ENCODE measurements at regions not wholly inside any gene's neighbourhood (a gene's known extent, or its start where the extent isn't known, plus 50 kb on each side); places are given as distances from the start of the nearest gene placed in this dataset.

DNA sequence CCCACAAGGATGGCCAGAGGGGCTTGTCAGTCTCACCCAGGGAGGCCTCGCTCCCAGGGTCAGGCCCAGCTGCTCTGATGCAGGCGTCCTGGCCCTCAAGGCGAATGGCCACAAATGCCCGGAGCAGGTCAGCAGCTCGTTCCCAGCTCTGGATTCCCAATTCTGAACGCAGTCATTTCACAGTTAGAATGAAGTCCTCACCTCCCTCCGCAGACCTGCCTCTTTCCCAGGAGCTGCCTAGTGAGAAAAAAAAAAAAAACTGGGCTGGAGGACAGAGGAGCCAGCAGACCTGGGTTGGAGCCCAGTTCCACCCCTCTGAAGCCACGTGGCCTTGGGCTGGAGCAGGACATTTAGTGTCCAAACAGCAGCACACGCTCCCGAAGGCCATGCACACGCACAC is 62.2 kb upstream of the DIO3 start:
- Histone ChIP-seq H3K9ac (ENCODE audit: low read length) (no peak overlapping the region), H3K27me3 (ENCODE audit: insufficient read depth, low read length) (no peaks in the 10 kb centered on the region), H3K9me2 (ENCODE audit: insufficient read depth) (no peaks in the 10 kb centered on the region), H3K36me3 (ENCODE audit: control insufficient read depth in 1 of 2, insufficient read depth in 2 of 2, low read length in 2 of 2) (no peaks in the 10 kb centered on the region), H3K4me1 (ENCODE audit: control insufficient read depth in 1 of 2, insufficient read depth in 2 of 2, low read length in 2 of 2) (no peaks in the 10 kb centered on the region), H4K20me1 (ENCODE audit: insufficient read depth) (no peaks in the 10 kb centered on the region), H3K4me2 (ENCODE audit: low read length) (no peak overlapping the region), H3K4me3 (replicated peaks in 1 of 2; ENCODE audit: low read depth in 1 of 2, low read length in 2 of 2) (no peak overlapping the region), H3K27ac (ENCODE audit: low read depth, low read length) (no peak overlapping the region), H2AFZ (ENCODE audit: low read depth, low read length, poor library complexity, severe bottlenecking) (no peak overlapping the region), H3K79me2 (ENCODE audit: insufficient read depth, low read length) (no peaks in the 10 kb centered on the region), H3K9me3 (ENCODE audit: control insufficient read depth in 1 of 2, insufficient read depth in 1 of 2, low read depth in 1 of 2, low read length in 2 of 2) (no peaks in the 10 kb centered on the region)
- DNase-seq (ENCODE audit: low read depth, low spot score), result no peak
- no TSS peak for BruUV-seq (replicated peaks)
- ATAC-seq, result no peak
- ChIA-PET CTCF (no interaction called here), RAD21 (ENCODE audit: low non-redundant PET in 1 of 2, low total read pairs in 2 of 2, uncharacterized antibody in 2 of 2, unreplicated experiment in 2 of 2) (no interaction called here), POLR2A (no interaction called here)
- TF ChIP-seq, protein P1, sequence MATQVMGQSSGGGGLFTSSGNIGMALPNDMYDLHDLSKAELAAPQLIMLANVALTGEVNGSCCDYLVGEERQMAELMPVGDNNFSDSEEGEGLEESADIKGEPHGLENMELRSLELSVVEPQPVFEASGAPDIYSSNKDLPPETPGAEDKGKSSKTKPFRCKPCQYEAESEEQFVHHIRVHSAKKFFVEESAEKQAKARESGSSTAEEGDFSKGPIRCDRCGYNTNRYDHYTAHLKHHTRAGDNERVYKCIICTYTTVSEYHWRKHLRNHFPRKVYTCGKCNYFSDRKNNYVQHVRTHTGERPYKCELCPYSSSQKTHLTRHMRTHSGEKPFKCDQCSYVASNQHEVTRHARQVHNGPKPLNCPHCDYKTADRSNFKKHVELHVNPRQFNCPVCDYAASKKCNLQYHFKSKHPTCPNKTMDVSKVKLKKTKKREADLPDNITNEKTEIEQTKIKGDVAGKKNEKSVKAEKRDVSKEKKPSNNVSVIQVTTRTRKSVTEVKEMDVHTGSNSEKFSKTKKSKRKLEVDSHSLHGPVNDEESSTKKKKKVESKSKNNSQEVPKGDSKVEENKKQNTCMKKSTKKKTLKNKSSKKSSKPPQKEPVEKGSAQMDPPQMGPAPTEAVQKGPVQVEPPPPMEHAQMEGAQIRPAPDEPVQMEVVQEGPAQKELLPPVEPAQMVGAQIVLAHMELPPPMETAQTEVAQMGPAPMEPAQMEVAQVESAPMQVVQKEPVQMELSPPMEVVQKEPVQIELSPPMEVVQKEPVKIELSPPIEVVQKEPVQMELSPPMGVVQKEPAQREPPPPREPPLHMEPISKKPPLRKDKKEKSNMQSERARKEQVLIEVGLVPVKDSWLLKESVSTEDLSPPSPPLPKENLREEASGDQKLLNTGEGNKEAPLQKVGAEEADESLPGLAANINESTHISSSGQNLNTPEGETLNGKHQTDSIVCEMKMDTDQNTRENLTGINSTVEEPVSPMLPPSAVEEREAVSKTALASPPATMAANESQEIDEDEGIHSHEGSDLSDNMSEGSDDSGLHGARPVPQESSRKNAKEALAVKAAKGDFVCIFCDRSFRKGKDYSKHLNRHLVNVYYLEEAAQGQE (IDR thresholded peaks at IDR 0.05; ENCODE audit: low read depth), result no peak
- TF ChIP-seq ELF1 (IDR thresholded peaks at IDR 0.05; ENCODE audit: borderline replicate concordance, low read depth) (no peak), FOSL1 (IDR thresholded peaks at IDR 0.05; ENCODE audit: low read depth) (no peak), SIN3A (IDR thresholded peaks at IDR 0.05; ENCODE audit: low read depth) (no peak), ZFX (IDR thresholded peaks at IDR 0.05) (no peak), CBX3 (IDR thresholded peaks at IDR 0.05; ENCODE audit: low read depth) (no peak), RAD21 (IDR thresholded peaks at IDR 0.05; ENCODE audit: low read depth) (no peak), ZNF274 (IDR thresholded peaks at IDR 0.05; ENCODE audit: low read depth, low read length) (no peak), EGR1 (IDR thresholded peaks at IDR 0.05; ENCODE audit: low read depth) (no peak)
- intact Hi-C loops (cut with micrococcal nuclease), result no loop called here

DNA sequence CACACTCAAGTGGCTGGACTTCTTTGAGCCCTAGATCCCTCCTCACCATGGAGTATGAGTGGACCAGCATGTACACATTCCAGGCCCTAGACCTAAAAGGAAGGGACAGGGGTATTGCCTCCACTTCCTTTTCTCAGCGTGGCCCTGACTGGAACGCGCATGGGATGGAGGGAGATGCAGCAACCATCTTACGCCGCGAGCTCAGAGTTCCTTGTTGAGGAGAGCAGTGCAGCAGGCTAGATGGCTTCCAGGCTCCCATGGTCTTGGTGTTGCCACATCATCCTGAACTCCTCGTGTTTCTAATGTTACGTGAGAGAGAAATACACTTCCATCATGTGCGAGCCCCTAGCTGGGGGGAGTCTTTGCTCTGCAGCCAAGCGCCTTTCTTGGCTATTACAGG is 61.8 kb upstream of the DIO3 start:
- H3K9ac ChIP-seq (ENCODE audit: low read length), result no peak overlapping the region
- ChIA-PET RAD21 (ENCODE audit: low non-redundant PET in 1 of 2, low total read pairs in 2 of 2, uncharacterized antibody in 2 of 2, unreplicated experiment in 2 of 2) (no interaction called here), CTCF (no interaction called here), POLR2A (no interaction called here)
- no peaks in the 10 kb centered on the region for H3K27me3 ChIP-seq (ENCODE audit: insufficient read depth, low read length)
- no peaks in the 10 kb centered on the region for H3K36me3 ChIP-seq (ENCODE audit: control insufficient read depth in 1 of 2, insufficient read depth in 2 of 2, low read length in 2 of 2)
- no peak for DNase-seq (ENCODE audit: low read depth, low spot score)
- no peaks in the 10 kb centered on the region for H3K4me1 ChIP-seq (ENCODE audit: control insufficient read depth in 1 of 2, insufficient read depth in 2 of 2, low read length in 2 of 2)
- ATAC-seq, result no peak
- H3K4me3 ChIP-seq (replicated peaks in 1 of 2; ENCODE audit: low read depth in 1 of 2, low read length in 2 of 2), result no peak overlapping the region
- no peak overlapping the region for H2AFZ ChIP-seq (ENCODE audit: low read depth, low read length, poor library complexity, severe bottlenecking)
- H3K27ac ChIP-seq (ENCODE audit: low read depth, low read length), result no peak overlapping the region
- H3K4me2 ChIP-seq (ENCODE audit: low read length), result no peak overlapping the region
- no peaks in the 10 kb centered on the region for H4K20me1 ChIP-seq (ENCODE audit: insufficient read depth)
- intact Hi-C loops (cut with micrococcal nuclease), result no loop called here
- H3K79me2 ChIP-seq (ENCODE audit: insufficient read depth, low read length), result no peaks in the 10 kb centered on the region
- H3K9me3 ChIP-seq (ENCODE audit: control insufficient read depth in 1 of 2, insufficient read depth in 1 of 2, low read depth in 1 of 2, low read length in 2 of 2), result no peaks in the 10 kb centered on the region
- no TSS peak for BruUV-seq (replicated peaks)
- no peaks in the 10 kb centered on the region for H3K9me2 ChIP-seq (ENCODE audit: insufficient read depth)
- no peak for TF ChIP-seq CBX3 (IDR thresholded peaks at IDR 0.05; ENCODE audit: low read depth)
- no peak for TF ChIP-seq ZNF274 (IDR thresholded peaks at IDR 0.05; ENCODE audit: low read depth, low read length)
- no peak for TF ChIP-seq EGR1 (IDR thresholded peaks at IDR 0.05; ENCODE audit: low read depth)
- TF ChIP-seq, protein P2, sequence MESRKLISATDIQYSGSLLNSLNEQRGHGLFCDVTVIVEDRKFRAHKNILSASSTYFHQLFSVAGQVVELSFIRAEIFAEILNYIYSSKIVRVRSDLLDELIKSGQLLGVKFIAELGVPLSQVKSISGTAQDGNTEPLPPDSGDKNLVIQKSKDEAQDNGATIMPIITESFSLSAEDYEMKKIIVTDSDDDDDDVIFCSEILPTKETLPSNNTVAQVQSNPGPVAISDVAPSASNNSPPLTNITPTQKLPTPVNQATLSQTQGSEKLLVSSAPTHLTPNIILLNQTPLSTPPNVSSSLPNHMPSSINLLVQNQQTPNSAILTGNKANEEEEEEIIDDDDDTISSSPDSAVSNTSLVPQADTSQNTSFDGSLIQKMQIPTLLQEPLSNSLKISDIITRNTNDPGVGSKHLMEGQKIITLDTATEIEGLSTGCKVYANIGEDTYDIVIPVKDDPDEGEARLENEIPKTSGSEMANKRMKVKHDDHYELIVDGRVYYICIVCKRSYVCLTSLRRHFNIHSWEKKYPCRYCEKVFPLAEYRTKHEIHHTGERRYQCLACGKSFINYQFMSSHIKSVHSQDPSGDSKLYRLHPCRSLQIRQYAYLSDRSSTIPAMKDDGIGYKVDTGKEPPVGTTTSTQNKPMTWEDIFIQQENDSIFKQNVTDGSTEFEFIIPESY (IDR thresholded peaks at IDR 0.05; ENCODE audit: extremely low read depth, insufficient replicate concordance, low read length), result no peak
- no peak for TF ChIP-seq EZH2phosphoT487 (IDR thresholded peaks at IDR 0.05; ENCODE audit: borderline replicate concordance)
- no peak for TF ChIP-seq ELF1 (IDR thresholded peaks at IDR 0.05; ENCODE audit: borderline replicate concordance, low read depth)
- no peak for TF ChIP-seq POLR2AphosphoS5 (IDR thresholded peaks at IDR 0.05; ENCODE audit: low read depth, low read length)
